Neural progenitor cell (in vitro differentiated cells): ENCODE measurements at regions not wholly inside any gene's neighbourhood (a gene's known extent, or its start where the extent isn't known, plus 50 kb on each side); places are given as distances from the start of the nearest gene placed in this dataset.

ENCODE experiments used
- DNase-seq: peaks from one replicate; pipeline ENCODE4 v3.0.0-alpha.2; 2016; ENCODE audit warnings: low spot score
- H2AFZ ChIP-seq: fragments of 200-600 bp; sonication (generic); replicated peaks from 2 replicates; pipeline ENCODE4 v1.6.1; 2016; ENCODE audit warnings: antibody characterized with exemption
- H3F3A ChIP-seq: fragments of 200-600 bp; sonication (generic); 2 replicates; pipeline ENCODE4 v1.6.1; 2016; ENCODE audit warnings: antibody characterized with exemption, low read depth
- H3K27ac ChIP-seq: fragments of 200-600 bp; sonication (generic); 2 replicates; pipeline ENCODE4 v1.5.1; 2016; ENCODE audit warnings: mild to moderate bottlenecking
- H3K27me3 ChIP-seq: fragments of 200-600 bp; sonication (generic); 2 replicates; pipeline ENCODE4 v1.6.1; 2016; ENCODE audit warnings: mild to moderate bottlenecking, moderate library complexity
- H3K36me3 ChIP-seq: fragments of 200-600 bp; sonication (generic); 2 replicates; pipeline ENCODE4 v1.5.1; 2016
- H3K4me1 ChIP-seq: fragments of 200-600 bp; sonication (generic); 2 replicates; pipeline ENCODE4 v1.6.1; 2016; ENCODE audit warnings: mixed run types
- H3K4me2 ChIP-seq: fragments of 200-600 bp; sonication (generic); 2 replicates; pipeline ENCODE4 v1.6.1; 2016
- H3K4me3 ChIP-seq: fragments of 200-600 bp; sonication (generic); 2 replicates; pipeline ENCODE4 v1.5.1; 2016
- H3K79me2 ChIP-seq: fragments of 200-600 bp; sonication (generic); 2 replicates; pipeline ENCODE4 v1.6.1; 2016; ENCODE audit warnings: low read depth
- H3K9ac ChIP-seq: fragments of 200-600 bp; sonication (generic); 2 replicates; pipeline ENCODE4 v1.6.1; 2016
- H3K9me3 ChIP-seq: fragments of 200-600 bp; sonication (generic); 2 replicates; pipeline ENCODE4 v1.5.1; 2016; ENCODE audit warnings: low read depth
- H4K20me1 ChIP-seq: fragments of 200-600 bp; sonication (generic); 2 replicates; pipeline ENCODE4 v1.6.1; 2016; ENCODE audit warnings: low read depth
- H3K27ac Mint-ChIP-seq: 3 replicates; pipeline ENCODE4 v1.8.0; 2021; ENCODE audit warnings: mixed read lengths
- H3K27me3 Mint-ChIP-seq: 2 replicates; pipeline ENCODE4 v1.8.0; 2022; ENCODE audit warnings: low read depth, mild to moderate bottlenecking, inconsistent platforms, moderate library complexity, mixed read lengths; ENCODE audit not compliant: insufficient read depth
- H3K36me3 Mint-ChIP-seq: 3 replicates; pipeline ENCODE4 v1.8.0; 2021; ENCODE audit warnings: mixed read lengths
- H3K4me1 Mint-ChIP-seq: 3 replicates; pipeline ENCODE4 v1.8.0; 2021; ENCODE audit warnings: mixed read lengths
- H3K4me3 Mint-ChIP-seq: 3 replicates; pipeline ENCODE4 v1.8.0; 2021; ENCODE audit warnings: mild to moderate bottlenecking, moderate library complexity, mixed read lengths
- H3K9me3 Mint-ChIP-seq: 3 replicates; pipeline ENCODE4 v1.8.0; 2020; ENCODE audit warnings: mixed read lengths
- EZH2 ChIP-seq: fragments of 200-600 bp; sonication (generic); IDR thresholded peaks from 2 replicates; pipeline ENCODE4 v1.6.1; 2017; ENCODE audit warnings: antibody characterized with exemption, mild to moderate bottlenecking, moderate library complexity
- EZH2phosphoT487 ChIP-seq: fragments of 200-600 bp; sonication (generic); IDR thresholded peaks from 2 replicates; pipeline ENCODE4 v1.6.1; 2017; ENCODE audit warnings: antibody characterized with exemption
- TF ChIP-seq, protein P1 (sequence below): fragments of 200-600 bp; sonication (generic); IDR thresholded peaks from 2 replicates; pipeline ENCODE4 v1.5.1; 2017; ENCODE audit warnings: antibody characterized with exemption, mild to moderate bottlenecking

DNA sequence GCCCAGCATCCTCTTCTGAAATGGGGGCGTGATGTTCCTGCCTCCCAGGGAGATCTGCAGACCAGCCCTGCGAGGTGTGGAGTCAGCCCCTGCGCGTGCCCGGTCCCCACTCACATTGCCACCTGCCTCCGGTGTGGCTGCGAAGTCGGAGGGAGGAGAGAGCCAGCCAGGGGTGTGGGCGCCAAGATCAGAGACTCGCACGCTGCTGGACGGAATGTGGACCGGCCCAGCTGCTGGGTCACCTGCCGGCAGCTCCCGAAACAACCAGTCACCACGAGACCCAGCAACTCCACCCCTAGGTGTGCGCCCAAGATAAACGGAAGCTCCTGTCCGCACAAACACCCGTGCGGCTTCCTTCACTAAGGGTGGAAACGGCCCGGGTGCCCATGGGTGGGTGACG lies 51.1 kb upstream of the EGFL7 start:
- no peak overlapping the region for H2AFZ ChIP-seq
- H3K4me3 ChIP-seq = no peak overlapping the region
- no peak overlapping the region for H3K9ac ChIP-seq
- no peak overlapping the region for H3K27ac ChIP-seq
- H3K4me2 ChIP-seq = no peak overlapping the region
- H3K9me3 Mint-ChIP-seq = no peaks in the 10 kb centered on the region
- no peak overlapping the region for H3K4me3 Mint-ChIP-seq
- H4K20me1 ChIP-seq = no peaks in the 10 kb centered on the region
- H3K36me3 ChIP-seq = no peaks in the 10 kb centered on the region
- H3K4me1 ChIP-seq = peaks cover 27% of the 10 kb centered on the region
- no peak overlapping the region for H3K27ac Mint-ChIP-seq
- no peak for DNase-seq
- peaks cover 6% of the 10 kb centered on the region for H3K27me3 Mint-ChIP-seq
- H3K4me1 Mint-ChIP-seq = peaks cover 37% of the 10 kb centered on the region
- no peaks in the 10 kb centered on the region for H3K36me3 Mint-ChIP-seq
- H3K9me3 ChIP-seq = no peaks in the 10 kb centered on the region
- TF ChIP-seq EZH2 (no peak), EZH2phosphoT487 (no peak)
- TF ChIP-seq, protein P1, sequence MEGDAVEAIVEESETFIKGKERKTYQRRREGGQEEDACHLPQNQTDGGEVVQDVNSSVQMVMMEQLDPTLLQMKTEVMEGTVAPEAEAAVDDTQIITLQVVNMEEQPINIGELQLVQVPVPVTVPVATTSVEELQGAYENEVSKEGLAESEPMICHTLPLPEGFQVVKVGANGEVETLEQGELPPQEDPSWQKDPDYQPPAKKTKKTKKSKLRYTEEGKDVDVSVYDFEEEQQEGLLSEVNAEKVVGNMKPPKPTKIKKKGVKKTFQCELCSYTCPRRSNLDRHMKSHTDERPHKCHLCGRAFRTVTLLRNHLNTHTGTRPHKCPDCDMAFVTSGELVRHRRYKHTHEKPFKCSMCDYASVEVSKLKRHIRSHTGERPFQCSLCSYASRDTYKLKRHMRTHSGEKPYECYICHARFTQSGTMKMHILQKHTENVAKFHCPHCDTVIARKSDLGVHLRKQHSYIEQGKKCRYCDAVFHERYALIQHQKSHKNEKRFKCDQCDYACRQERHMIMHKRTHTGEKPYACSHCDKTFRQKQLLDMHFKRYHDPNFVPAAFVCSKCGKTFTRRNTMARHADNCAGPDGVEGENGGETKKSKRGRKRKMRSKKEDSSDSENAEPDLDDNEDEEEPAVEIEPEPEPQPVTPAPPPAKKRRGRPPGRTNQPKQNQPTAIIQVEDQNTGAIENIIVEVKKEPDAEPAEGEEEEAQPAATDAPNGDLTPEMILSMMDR = no peak
- no peaks in the 10 kb centered on the region for H3F3A ChIP-seq
- no peaks in the 10 kb centered on the region for H3K27me3 ChIP-seq
- no peaks in the 10 kb centered on the region for H3K79me2 ChIP-seq

DNA sequence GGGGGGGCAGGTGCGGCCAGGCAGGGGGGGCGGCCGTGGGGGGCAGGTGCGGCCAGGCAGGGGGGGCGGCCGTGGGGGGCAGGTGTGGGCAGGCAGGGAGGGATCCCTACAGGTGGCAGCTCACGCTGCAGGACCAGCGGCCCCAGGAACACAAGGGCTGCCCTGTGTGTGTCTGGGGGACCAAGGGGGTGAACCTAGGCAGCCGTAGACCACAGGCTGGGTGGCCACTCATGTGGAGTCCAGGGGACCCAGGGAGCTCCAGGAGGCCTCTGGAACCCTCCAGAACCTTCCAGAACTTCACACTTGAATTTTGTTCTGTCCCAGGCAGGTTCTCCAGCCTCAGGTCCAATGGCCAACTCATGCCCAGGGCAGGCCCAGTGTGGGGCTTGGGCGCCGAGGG lies 51.6 kb upstream of the EGFL7 start:
- Histone ChIP-seq H3K27me3 (no peaks in the 10 kb centered on the region), H3K4me1 (peaks cover 30% of the 10 kb centered on the region), H3K9ac (no peak overlapping the region), H2AFZ (no peak overlapping the region), H3K36me3 (no peaks in the 10 kb centered on the region), H3K79me2 (no peaks in the 10 kb centered on the region), H3K4me2 (no peak overlapping the region), H3K4me3 (no peak overlapping the region), H4K20me1 (no peaks in the 10 kb centered on the region), H3F3A (no peaks in the 10 kb centered on the region), H3K27ac (no peak overlapping the region), H3K9me3 (no peaks in the 10 kb centered on the region)
- Mint-ChIP-seq H3K36me3 (no peaks in the 10 kb centered on the region), H3K27ac (no peak overlapping the region), H3K9me3 (no peaks in the 10 kb centered on the region), H3K4me3 (no peak overlapping the region), H3K4me1 (peaks cover 38% of the 10 kb centered on the region), H3K27me3 (peaks cover 6% of the 10 kb centered on the region)
- DNase-seq = no peak
- TF ChIP-seq, protein P1 = no peak
- TF ChIP-seq EZH2 = no peak
- no peak for TF ChIP-seq EZH2phosphoT487

DNA sequence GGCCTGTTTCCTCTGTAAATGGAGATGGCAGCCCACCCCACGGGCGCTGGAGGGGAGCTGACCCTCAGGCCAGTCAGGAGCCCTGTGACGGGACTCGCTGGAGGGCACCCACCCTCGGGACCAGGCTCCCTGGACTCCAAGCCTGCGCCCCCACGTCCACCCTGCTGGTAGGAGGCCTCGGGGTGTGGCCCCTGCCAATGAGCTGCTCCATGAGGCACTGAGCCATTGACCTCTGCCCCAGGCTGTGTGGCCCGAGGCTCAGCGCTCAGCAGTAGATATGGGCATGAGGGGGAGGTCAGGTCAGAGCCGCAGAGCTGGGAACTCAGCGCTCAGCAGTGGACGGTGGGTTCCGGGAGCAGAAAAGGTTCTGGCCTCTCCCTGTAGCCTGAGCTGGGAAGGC lies 52.3 kb upstream of the EGFL7 start:
- Histone ChIP-seq H3K9ac (no peak overlapping the region), H3K4me1 (peaks cover 30% of the 10 kb centered on the region), H3K4me2 (no peak overlapping the region), H3K36me3 (no peaks in the 10 kb centered on the region), H3K4me3 (no peak overlapping the region), H3K27ac (no peak overlapping the region), H3F3A (no peaks in the 10 kb centered on the region), H3K27me3 (no peaks in the 10 kb centered on the region), H2AFZ (no peak overlapping the region), H3K9me3 (no peaks in the 10 kb centered on the region), H3K79me2 (no peaks in the 10 kb centered on the region), H4K20me1 (no peaks in the 10 kb centered on the region)
- Mint-ChIP-seq H3K4me3 (no peak overlapping the region), H3K9me3 (no peaks in the 10 kb centered on the region), H3K27ac (peak overlapping the region; percentile 50), H3K4me1 (peaks cover 39% of the 10 kb centered on the region), H3K36me3 (no peaks in the 10 kb centered on the region), H3K27me3 (peaks cover 7% of the 10 kb centered on the region)
- no peak for DNase-seq
- TF ChIP-seq EZH2 (no peak), EZH2phosphoT487 (no peak)
- TF ChIP-seq, protein P1 = no peak
